Left cardiac atrium (tissue), 4 donors: ENCODE measurements at regions not wholly inside any gene's neighbourhood (a gene's known extent, or its start where the extent isn't known, plus 50 kb on each side); places are given as distances from the start of the nearest gene placed in this dataset.
"Not testable (repeated sequence)": the region's sequence is repeated elsewhere in the genome, so short reads cannot be mapped to it uniquely, and the experiment has no call there.

Source experiments
- ATAC-seq, 2 donors: fragments of 200-7000 bp; cut with Tn5 transposase; one replicate each; pipeline ENCODE4 v1.9.1; 2020; ENCODE audit warnings: mild to moderate bottlenecking in 2 of 2, moderate library complexity in 2 of 2
- DNase-seq: peaks from one replicate; pipeline ENCODE4 v3.0.0-alpha.2; 2020
- intact Hi-C, 2 donors: fragments of 100-400 bp; cut with DNase I; formaldehyde crosslinking; loops; one replicate each; pipeline versions ENCODE4 v1.14.1 to v1.15.1; 2022 to 2023
- donor health status: DM: no; HTN: yes; CAD: no.
- donor health status: DM: no; HTN: yes; CAD: no; lungs with severe emphysema.
- donor health status: DM: yes; HTN: yes; CAD: no.
- donor health status: Dilated cardiomyopathy.

- ATAC-seq: no peak
- intact Hi-C loops: no loop called here
- DNase-seq: no peak
These were observed 77.3 kb downstream of the PPCDC start for GRCh38 chr15:75100679-75101078.

- intact Hi-C loops: no loop called here
- DNase-seq (no peak), ATAC-seq (peak; percentile 47 to 76)
These were observed 81.6 kb downstream of the PPCDC start for GRCh38 chr15:75104804-75105557.

- intact Hi-C loops: no loop called here
- DNase-seq: no peak
These were observed 84.1 kb downstream of the PPCDC start for GRCh38 chr15:75107516-75107907.

GRCh38 chr15:75107908-75108838, 84.8 kb downstream of the PPCDC start:
- intact Hi-C loops: no loop called here
- ATAC-seq (peak; percentile 19 to 61), DNase-seq (no peak)

More at GRCh38 chr15:75107516-75107907, 84.1 kb downstream of the PPCDC start:
- ATAC-seq: no peak

DNA sequence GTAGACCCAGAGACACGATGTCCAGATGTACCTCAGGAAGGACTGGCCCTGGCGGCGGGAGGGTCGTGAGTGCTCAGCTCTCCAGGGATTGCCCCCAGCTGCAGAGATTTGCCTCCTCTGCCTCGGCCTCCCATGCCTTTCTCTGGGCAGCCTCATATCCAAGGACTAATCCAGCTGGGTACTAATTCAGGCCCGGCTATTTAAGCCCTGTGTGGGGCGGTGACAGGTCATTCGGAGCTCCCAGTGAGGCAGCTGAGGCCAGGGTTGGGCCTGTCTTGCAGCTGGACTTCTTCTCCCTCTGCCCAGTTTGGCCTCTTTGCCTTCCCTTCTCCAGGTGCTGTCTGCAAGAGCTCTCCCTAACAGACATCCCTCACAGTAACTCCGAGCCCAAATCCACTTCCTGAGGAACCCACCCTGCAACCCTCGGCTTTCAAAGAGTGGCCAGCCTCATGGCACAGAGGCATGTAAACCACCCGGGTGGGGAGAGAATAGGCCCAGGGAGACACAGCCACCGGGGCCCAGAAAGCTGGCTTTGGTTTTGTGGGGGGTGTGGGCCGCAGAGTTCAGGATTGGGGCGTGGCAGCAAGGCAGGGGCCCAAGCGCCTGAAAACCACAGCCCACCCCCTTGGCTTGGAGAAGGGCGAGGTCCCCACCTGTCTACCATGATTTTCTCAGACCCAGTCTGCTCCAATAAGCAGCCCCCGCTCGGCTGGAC, 85.8 kb downstream of the PPCDC start:
- no peak for ATAC-seq
- DNase-seq: no peak
- intact Hi-C loops: no loop called here

DNA sequence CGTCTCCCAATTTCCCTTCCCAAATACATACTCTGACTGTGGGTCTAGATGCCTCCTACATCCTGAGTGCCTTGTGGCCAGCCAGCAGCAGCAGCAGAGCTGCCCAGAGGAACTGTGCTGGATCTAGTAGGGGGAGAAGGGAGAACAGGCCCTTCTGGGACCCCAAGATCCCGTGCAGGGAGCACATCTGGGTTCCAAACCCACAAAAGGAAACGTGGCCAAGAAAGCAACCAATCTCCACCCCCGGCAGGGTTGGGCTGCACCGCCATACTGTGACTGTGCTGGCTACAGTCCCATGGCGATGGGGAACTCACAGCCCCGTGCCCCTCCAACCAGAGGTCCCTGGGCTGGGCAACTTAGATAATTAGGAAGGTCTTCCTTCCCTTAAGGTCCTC, 86.3 kb downstream of the PPCDC start:
- no peak for ATAC-seq
- intact Hi-C loops: loop anchor here in 1 of 2 donors (5.0 kb wide), 1 partner anchor 93 kb away; the partner anchor contains the start of gene C15orf39
- no peak for DNase-seq

GRCh38 chr15:75112278-75112847, 89.0 kb downstream of the PPCDC start:
- peak in 1 of 2 donors; percentile 6 for ATAC-seq

GRCh38 chr15:75112848-75113492, 88.7 kb upstream of the C15orf39 start:
- ATAC-seq: peak in 1 of 2 donors; percentile 20
- no peak for DNase-seq
- intact Hi-C loops: loop anchor here in 1 of 2 donors (5.0 kb wide), 1 partner anchor 89 kb away; the partner anchor contains the start of gene C15orf39

More at GRCh38 chr15:75112278-75112847, 89.0 kb downstream of the PPCDC start:
- intact Hi-C loops: loop anchor here in 1 of 2 donors (5.0 kb wide), 1 partner anchor 90 kb away; the partner anchor contains the start of gene C15orf39
- DNase-seq: no peak

- intact Hi-C loops: loop anchor here in 1 of 2 donors (5.0 kb wide), 1 partner anchor 88 kb away; the partner anchor contains the start of gene C15orf39
- DNase-seq: no peak
These were observed 87.4 kb upstream of the C15orf39 start for GRCh38 chr15:75114327-75114726.

DNA sequence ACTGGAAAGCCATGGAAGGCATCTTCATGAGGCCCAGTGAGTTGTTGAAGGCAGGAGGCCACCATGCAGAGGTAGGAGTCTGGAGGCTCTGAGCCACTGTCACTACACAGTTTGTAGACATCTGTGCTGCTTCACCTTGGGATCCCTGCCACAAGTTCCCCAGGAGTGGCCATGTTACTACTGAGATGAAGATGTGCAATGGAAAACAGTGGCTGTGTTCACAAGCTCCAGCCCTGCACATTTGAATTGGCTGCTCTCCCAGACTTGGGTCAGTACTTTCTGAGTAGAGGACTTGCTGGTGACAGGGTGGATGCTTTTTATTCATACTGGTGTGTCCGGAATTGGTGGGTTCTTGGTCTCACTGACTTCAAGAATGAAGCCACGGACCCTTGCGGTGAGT, 86.9 kb upstream of the C15orf39 start:
- DNase-seq (no peak), ATAC-seq (no peak)
- intact Hi-C loops: loop anchor here in 1 of 2 donors (5.0 kb wide), 1 partner anchor 88 kb away; the partner anchor contains the start of gene C15orf39

More at GRCh38 chr15:75114327-75114726, 87.4 kb upstream of the C15orf39 start:
- ATAC-seq: no peak

- ATAC-seq, DNase-seq, intact Hi-C loops: not testable (repeated sequence)
These were observed 86.2 kb upstream of the C15orf39 start for GRCh38 chr15:75115411-75115913.

DNA sequence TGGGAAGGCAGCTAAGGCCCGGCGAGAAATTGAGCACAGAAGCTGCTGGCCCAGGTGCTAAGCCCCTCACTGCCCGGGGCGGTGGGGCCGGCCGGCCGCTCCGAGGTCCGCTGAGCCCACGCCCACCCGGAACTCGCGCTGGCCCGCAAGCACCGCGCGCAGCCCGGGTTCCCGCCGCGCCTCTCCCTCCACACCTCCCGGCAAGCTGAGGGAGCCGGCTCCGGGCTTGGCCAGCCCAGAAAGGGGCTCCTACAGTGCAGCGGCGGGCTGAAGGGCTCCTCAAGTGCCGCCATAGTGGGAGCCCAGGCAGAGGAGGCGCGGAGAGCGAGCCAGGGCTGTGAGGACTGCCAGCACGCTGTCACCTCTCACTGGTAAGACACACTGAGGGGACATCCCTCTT, 85.5 kb upstream of the C15orf39 start:
- intact Hi-C loops, DNase-seq: not testable (repeated sequence)

GRCh38 chr15:75117993-75118392, 83.7 kb upstream of the C15orf39 start:
- DNase-seq (no peak), ATAC-seq (no peak)
- intact Hi-C loops: no loop called here

More for the DNA sequence above, 85.5 kb upstream of the C15orf39 start:
- ATAC-seq: not testable (repeated sequence)

- peak in 1 of 2 donors; percentile 43 for ATAC-seq
- intact Hi-C loops, DNase-seq: not testable (repeated sequence)
These were observed 82.4 kb upstream of the C15orf39 start for GRCh38 chr15:75119312-75119711.

- intact Hi-C loops: no loop called here
- ATAC-seq (no peak), DNase-seq (no peak)
These were observed 80.2 kb upstream of the C15orf39 start for GRCh38 chr15:75121491-75121890.

DNA sequence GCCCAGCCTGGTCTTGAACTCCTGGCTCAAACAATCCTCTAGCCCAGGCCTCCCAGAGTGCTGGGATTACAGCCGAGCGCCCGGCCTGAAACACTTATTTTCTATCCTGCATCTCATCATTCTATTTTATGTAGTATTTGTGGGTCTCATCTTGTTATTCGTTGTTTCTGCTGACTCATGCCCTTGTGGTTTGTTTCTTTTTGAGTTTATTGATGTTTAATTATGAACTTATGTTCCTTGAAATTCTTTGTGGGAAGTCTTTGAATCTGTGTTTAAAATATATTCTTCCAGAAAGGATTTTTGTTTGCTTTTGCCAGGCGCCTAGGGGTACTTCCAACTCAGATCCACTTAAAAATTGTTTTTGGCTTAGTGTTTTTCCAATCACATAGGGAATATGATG, 78.3 kb upstream of the C15orf39 start:
- intact Hi-C loops: no loop called here
- no peak for ATAC-seq

GRCh38 chr15:75124278-75124677, 77.4 kb upstream of the C15orf39 start:
- intact Hi-C loops, ATAC-seq, DNase-seq: not testable (repeated sequence)

More for the DNA sequence above, 78.3 kb upstream of the C15orf39 start:
- no peak for DNase-seq

GRCh38 chr15:75125935-75126334, 75.7 kb upstream of the C15orf39 start:
- intact Hi-C loops: no loop called here
- ATAC-seq (no peak), DNase-seq (no peak)
